ENCODE measurements at regions not wholly inside any gene's neighbourhood (a gene's known extent, or its start where the extent isn't known, plus 50 kb on each side); places are given as distances from the start of the nearest gene placed in this dataset.

- no peak for DNase-seq
These were observed 223.6 kb downstream of the TBXT start for GRCh38 chr6:165944002-165944466.

GRCh38 chr6:165941786-165942185 is 225.9 kb downstream of the TBXT start:
- no peak for DNase-seq

- no peak for DNase-seq
These were observed 226.3 kb downstream of the TBXT start for GRCh38 chr6:165941249-165941775.

DNA sequence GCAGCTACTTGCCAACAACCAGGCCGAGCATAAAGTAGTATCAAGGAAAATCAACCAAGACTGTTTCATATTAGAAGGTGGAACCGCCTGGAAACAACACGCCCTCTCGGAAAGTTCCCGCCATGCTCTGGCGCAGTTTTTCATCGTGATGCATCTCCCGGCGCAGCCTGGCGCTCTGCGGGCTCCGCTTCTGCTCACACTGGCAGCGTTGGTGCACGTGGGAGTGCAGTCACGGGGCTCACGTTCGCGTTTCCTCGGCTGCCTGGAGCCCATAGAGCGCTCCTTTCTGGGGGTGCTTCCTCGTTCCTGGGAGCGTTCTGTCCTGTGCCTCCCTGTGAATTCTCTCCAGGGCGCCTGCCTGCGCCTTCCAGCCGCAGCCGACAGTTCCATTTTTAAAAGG is 227.3 kb downstream of the TBXT start:
- DNase-seq, result no peak

DNA sequence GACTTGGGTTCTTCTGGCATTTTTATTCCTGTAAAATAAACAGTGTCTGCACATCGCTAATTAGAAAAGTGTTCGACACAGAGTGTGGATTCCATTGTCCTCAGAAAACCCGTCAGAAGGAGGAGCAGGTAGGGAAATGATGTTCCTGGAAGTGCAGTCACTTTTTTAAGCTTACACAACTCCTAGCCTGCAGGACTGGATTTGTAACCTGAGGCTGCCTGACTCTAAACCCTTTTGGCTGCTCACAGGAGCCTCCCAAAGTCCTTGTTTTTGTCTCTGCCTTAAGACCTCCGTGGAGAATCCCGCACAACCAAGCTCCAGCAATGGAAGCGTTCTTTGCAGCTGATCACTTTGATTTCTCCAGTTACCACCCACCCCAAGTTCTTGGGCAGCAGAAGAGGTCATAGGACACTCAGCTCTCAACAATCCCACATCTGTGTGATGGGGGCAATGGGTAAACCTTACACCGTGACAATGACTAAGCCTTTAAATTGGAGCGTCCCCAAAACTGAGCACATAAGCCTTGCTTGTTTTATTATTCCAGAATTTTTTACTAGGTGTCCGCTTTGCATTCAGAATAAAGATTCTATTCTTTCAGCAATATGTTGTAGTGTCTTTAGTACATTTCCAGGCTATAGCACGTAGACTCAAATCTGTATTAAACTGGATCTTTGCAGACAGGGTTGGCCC is 227.9 kb downstream of the TBXT start:
- no peak for DNase-seq

DNA sequence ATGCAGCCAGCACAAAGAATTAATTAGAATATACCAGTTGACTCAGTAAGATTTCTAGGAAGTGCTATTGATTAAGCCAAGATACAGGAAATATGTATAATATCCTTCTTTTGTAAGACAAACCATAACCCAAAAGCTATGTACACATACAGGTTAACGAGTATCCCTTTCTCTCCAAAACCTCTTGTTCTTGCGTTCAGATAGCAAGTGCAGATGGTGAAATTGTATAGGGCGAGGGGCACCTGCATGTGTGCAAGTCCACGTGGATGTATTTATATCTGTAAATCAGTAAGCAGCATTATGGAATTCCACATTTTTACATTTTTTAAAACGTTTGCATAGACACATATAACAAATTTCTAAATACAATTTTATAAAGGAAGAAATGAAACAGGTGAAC is 228.6 kb downstream of the TBXT start:
- no peak for DNase-seq

GRCh38 chr6:165937564-165938358 is 229.9 kb downstream of the TBXT start:
- no peak for DNase-seq

DNA sequence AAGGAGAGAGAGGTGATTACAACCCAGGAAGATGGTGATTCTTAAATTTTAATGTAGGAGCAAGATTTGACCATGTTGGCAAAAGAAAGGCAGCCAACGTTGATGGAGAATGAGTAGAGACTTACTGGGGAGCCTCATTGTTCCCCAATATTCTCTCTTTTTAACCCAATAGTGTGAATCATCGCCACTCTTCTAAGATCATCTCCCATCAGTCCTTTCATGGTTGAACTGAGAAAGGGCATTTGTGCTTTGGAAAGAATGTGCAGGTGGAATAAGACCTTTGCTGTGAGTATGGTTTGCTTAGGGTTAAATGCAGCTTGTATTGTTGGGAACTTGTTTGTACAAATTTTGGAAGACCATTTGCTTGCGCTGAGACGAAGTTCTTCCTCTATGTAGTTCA is 231.0 kb downstream of the TBXT start:
- DNase-seq, result no peak

DNA sequence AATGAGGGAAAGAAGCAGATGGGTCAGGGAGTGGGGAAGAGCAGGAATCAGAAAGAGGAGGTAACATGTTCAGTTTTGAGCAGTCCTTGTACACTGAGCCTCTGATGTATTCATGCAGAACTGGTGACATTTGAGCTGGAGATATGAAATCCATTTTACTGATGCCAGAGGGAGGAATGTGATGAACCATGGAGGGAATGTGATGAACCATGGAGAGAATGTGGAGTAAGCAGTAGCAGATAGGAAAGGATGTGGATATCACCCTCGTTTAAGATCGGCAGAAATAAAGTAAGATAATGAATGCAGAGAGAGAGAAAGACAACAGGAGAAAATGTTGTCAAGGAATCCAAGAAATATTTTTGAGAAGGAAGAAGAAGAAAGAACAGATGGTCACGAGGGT is 231.6 kb downstream of the TBXT start:
- DNase-seq, result no peak

GRCh38 chr6:165931675-165932074 is 236.0 kb downstream of the TBXT start:
- no peak for DNase-seq

- no peak for DNase-seq
These were observed 236.9 kb downstream of the TBXT start for GRCh38 chr6:165930668-165931214.

GRCh38 chr6:165929607-165930006 is 238.0 kb downstream of the TBXT start:
- no peak for DNase-seq

DNA sequence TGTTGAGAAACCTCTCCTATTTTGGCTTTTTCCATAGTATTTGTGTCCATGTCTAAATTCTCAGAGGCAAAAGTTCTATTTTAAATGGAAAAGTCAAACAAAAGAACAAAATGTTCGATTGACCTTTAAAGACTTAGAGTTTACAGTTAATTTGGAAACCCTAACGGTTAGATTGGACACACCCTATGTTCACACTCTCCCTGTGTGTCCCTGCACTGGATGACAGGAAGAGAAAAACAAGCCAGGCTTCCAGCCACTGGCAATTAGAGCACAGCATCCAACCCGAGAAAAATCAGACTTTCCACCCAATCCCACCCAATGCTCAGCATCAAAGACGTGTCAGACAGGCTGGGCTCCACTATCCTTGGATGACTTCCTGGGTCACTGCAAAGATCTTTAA is 241.3 kb downstream of the TBXT start:
- DNase-seq, result no peak

DNA sequence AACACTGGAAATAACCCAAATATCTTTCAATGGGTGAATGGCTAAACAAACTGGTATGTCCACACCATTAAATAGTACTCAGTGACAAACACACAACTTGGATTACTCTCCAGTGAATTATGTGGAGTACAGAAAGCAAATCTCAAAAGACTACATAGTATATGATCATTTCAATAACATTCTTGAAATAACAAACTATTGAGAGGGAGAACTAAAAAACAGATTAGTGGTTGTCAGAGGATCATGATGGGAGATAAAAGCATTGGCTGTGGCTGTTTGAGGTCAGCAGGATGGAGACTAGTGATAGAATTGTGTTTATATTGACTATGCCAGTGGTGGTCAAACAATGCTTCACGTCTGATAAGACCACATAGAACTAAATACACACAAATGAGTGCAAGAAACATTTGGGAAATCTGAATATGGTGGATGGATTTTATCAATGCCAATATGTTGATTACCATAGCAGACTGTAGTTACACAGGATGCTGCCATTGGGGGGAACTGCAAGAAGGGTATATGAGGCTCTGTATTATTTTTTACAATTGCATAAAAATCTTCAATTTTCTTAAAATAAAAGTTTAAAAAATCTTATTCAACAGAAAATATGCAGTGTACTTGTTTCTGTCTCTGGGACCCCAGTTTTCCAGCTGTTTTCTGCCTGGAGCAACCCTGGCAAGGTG is 242.0 kb downstream of the TBXT start:
- no peak for DNase-seq

- peak; percentile 9 for DNase-seq
These were observed 245.3 kb downstream of the TBXT start for GRCh38 chr6:165922309-165922794.

- peak; percentile 4 for DNase-seq
These were observed 246.6 kb downstream of the TBXT start for GRCh38 chr6:165920896-165921671.

GRCh38 chr6:165917576-165917975 is 250.1 kb downstream of the TBXT start:
- no peak for DNase-seq

DNA sequence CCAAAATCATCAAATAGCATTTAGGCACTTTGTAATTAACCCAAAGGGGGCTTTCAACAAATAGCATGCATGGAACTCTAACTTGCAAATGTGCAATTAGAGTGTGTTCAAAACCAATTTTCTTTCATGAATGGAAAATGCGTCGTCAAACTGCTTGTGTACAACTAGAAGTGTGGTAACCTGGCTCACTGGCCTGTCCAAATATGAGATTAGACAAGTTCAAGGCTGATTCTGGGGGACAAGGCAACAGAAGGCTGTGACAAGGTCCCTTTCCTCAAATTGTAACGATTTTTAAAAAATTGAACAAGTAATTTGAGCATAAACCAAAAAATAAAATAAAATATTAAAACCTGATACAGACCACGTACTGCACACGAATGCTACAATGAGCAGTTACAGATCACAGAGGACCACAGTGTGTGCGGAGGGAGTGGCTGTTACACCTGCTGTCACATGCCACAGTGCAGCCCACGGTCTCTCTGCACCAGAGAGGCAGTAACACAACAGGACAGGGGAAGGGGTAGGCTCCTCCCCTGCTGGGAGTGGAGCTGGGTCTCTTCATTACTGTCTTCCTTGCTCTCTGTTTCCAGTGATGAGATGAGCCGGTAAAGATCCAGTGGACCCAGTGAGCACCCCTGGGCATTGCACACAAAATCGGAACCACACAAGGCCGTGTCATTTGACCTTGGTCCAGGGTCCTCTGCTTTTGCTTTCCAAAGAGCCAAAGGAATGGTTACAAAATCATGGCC is 252.2 kb upstream of the PDE10A start:
- DNase-seq, result no peak

DNA sequence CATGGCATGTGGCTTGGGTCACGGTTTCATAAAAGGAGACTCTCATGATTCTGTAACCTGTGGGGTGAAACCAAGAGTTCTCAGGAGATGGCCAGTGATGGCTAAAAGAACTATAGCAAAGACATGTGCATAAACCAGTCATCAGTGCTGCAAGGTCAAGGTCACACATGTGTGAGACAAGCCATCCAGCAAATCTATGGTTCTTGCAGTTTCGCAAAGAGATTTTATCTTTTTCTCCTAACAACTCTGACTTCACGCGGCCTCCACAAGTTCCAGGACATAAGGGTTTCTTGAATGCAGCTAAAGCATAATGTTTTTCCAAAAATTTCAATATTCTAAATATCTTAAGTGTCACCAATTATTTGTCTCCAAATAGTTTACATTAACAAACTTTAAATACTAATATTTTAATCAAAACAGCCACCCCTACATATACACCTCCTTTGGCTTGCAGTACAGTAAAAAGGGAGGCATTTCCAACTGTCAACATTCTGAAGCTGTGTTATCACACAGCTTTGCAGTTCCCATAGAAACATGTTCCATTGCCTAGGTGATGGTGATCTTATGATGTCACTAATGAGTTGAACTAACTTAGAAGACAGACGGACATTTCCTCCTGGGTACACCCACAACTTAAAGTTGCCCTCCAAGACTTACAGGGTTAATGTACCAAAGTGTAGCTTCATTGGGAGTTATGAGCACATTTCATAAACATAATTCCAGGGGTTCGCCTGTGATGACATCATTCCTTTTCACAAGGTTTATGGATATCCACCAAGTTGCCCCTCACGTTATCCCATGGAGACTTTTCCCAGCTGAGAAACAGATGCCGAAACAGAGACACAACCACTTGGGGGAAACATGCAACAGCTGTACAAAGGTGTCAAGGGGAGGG is 250.9 kb upstream of the PDE10A start:
- DNase-seq, result no peak

Data from fibroblast of skin of scalp (primary cell).